HEK293 (cell line): ENCODE measurements at regions not wholly inside any gene's neighbourhood (a gene's known extent, or its start where the extent isn't known, plus 50 kb on each side); places are given as distances from the start of the nearest gene placed in this dataset.

Experiments
- SP7 ChIP-seq: fragments of 450-650 bp; formaldehyde crosslinking; IDR thresholded peaks from 2 replicates; pipeline ENCODE4 v1.5.1; 2016; ENCODE audit warnings: missing biosample characterization, missing genetic modification characterization
- ZNF10 ChIP-seq: fragments of 450-650 bp; formaldehyde crosslinking; IDR thresholded peaks from 2 replicates; pipeline ENCODE4 v1.5.1; 2017; ENCODE audit warnings: missing biosample characterization, missing genetic modification characterization
- ZNF416 ChIP-seq: fragments of 450-650 bp; formaldehyde crosslinking; IDR thresholded peaks from 2 replicates; pipeline ENCODE4 v1.5.1; 2016; ENCODE audit warnings: missing biosample characterization, missing genetic modification characterization
- TF ChIP-seq, protein P1 (sequence below): fragments of 450-650 bp; formaldehyde crosslinking; IDR thresholded peaks from 2 replicates; pipeline ENCODE4 v1.5.1; 2016; ENCODE audit warnings: missing biosample characterization, missing genetic modification characterization

GRCh38 chr9:3768286-3768685, 242.5 kb upstream of the RFX3 start:
- TF ChIP-seq, protein P1, sequence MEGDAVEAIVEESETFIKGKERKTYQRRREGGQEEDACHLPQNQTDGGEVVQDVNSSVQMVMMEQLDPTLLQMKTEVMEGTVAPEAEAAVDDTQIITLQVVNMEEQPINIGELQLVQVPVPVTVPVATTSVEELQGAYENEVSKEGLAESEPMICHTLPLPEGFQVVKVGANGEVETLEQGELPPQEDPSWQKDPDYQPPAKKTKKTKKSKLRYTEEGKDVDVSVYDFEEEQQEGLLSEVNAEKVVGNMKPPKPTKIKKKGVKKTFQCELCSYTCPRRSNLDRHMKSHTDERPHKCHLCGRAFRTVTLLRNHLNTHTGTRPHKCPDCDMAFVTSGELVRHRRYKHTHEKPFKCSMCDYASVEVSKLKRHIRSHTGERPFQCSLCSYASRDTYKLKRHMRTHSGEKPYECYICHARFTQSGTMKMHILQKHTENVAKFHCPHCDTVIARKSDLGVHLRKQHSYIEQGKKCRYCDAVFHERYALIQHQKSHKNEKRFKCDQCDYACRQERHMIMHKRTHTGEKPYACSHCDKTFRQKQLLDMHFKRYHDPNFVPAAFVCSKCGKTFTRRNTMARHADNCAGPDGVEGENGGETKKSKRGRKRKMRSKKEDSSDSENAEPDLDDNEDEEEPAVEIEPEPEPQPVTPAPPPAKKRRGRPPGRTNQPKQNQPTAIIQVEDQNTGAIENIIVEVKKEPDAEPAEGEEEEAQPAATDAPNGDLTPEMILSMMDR (tag by site-specific recombination): no peak
- no peak for TF ChIP-seq ZNF10 (tag by site-specific recombination)
- no peak for TF ChIP-seq SP7 (tag by site-specific recombination)
- no peak for TF ChIP-seq ZNF416
